ENCODE measurements at regions not wholly inside any gene's neighbourhood (a gene's known extent, or its start where the extent isn't known, plus 50 kb on each side); places are given as distances from the start of the nearest gene placed in this dataset.
A peak's percentile ranks its signal among the peaks of the same experiment; 100 is the strongest.

DNA sequence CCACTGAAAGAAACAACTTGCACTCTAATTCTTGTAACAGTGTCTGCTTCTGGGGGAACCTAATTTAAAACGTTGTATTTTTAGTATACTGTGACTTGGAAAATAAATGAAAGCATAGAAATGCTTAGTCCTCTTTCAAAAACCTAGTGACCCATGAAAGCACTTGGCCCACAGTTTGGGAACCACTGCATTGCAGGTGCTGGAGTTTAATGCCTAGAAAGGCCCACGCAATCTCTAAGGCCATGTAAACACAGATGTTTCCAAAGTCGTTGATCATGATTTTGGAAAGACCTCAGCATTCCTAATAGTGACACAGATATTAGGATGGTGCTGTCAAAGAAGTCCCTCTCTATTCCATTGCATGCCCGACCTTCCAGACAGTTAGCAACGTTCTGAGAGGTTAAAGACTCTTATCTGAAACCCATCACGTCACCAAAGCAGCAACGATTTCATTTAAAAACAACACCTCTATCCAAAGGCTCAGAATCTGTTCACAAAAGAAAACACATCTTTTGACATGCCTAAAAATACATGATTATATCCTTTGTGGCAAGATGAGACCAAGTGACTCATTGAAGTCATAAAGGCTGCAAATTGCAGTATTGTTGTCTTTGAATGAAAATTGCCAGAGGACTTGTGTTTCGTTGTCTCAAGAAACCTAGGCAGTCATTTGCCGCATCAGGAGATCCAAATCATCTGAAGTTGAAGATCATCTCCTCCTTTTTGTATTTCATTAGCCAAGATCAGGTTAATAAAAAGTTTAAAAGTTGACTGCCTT is 328.0 kb upstream of the ZNF507 start:
- H3K9me3 ChIP-seq (ENCODE audit: insufficient read depth, low read depth, low read length), result peaks cover 3% of the 10 kb centered on the region
- Mint-ChIP-seq H3K36me3 (ENCODE audit: low read depth, unreplicated experiment) (no peaks in the 10 kb centered on the region), H3K27ac (ENCODE audit: unreplicated experiment) (no peak overlapping the region), H3K27me3 (ENCODE audit: low read depth, unreplicated experiment) (peaks cover 8% of the 10 kb centered on the region), H3K9me3 (ENCODE audit: unreplicated experiment) (no peaks in the 10 kb centered on the region), H3K4me3 (ENCODE audit: unreplicated experiment) (no peak overlapping the region), H3K4me1 (ENCODE audit: low read depth, unreplicated experiment) (peaks cover 9% of the 10 kb centered on the region)
- peak overlapping the region; percentile 47 for H3K9ac ChIP-seq (ENCODE audit: low read length)
- H3K4me1 ChIP-seq (ENCODE audit: insufficient read depth, low read length), result peaks cover 19% of the 10 kb centered on the region
- H3K27ac ChIP-seq (ENCODE audit: low read depth, low read length), result peak overlapping the region; percentile 68
- DNase-seq (ENCODE audit: low read depth), result peak; percentile 71
- no peak for FAIRE-seq
- TF ChIP-seq EZH2 (IDR thresholded peaks at IDR 0.05; ENCODE audit: insufficient read depth, low read length), result no peak
- TF ChIP-seq, protein P1, sequence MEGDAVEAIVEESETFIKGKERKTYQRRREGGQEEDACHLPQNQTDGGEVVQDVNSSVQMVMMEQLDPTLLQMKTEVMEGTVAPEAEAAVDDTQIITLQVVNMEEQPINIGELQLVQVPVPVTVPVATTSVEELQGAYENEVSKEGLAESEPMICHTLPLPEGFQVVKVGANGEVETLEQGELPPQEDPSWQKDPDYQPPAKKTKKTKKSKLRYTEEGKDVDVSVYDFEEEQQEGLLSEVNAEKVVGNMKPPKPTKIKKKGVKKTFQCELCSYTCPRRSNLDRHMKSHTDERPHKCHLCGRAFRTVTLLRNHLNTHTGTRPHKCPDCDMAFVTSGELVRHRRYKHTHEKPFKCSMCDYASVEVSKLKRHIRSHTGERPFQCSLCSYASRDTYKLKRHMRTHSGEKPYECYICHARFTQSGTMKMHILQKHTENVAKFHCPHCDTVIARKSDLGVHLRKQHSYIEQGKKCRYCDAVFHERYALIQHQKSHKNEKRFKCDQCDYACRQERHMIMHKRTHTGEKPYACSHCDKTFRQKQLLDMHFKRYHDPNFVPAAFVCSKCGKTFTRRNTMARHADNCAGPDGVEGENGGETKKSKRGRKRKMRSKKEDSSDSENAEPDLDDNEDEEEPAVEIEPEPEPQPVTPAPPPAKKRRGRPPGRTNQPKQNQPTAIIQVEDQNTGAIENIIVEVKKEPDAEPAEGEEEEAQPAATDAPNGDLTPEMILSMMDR (IDR thresholded peaks at IDR 0.05; ENCODE audit: insufficient read depth, low read depth, low read length), result no peak
- H3K4me3 ChIP-seq (ENCODE audit: insufficient read depth, low read depth, low read length), result no peak overlapping the region
- no peaks in the 10 kb centered on the region for H3K79me2 ChIP-seq (ENCODE audit: insufficient read depth, low read length)
- peak overlapping the region; percentile 34 for H3K4me2 ChIP-seq (ENCODE audit: low read length)
- H3K27me3 ChIP-seq (ENCODE audit: insufficient read depth, low read length), result no peaks in the 10 kb centered on the region
- H4K20me1 ChIP-seq (ENCODE audit: insufficient read depth, low read length), result no peaks in the 10 kb centered on the region
- no peak overlapping the region for H2AFZ ChIP-seq (ENCODE audit: low read depth, low read length)
- no peaks in the 10 kb centered on the region for H3K36me3 ChIP-seq (ENCODE audit: insufficient read depth, low read length)

DNA sequence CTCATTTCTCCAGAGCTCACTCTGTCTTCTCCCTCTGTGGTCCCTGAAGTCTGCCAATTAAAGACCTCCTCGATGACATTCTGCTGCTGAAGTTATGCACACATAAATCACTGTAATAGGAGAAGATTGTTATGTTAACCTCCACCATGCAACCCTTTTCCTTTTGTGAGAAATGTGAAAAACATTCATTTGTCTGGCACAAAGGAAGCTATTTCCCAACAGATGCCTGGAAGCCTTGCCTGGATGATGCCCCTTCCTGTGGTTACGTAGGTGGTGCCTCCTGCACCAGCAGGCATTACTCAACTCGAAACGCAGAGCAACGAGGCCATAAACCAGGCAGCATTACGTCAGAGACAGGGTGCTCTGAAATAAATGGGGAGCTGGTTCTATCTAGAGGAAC is 327.4 kb upstream of the ZNF507 start:
- Histone ChIP-seq H3K36me3 (ENCODE audit: insufficient read depth, low read length) (no peaks in the 10 kb centered on the region), H3K4me2 (ENCODE audit: low read length) (peak overlapping the region; percentile 34), H2AFZ (ENCODE audit: low read depth, low read length) (no peak overlapping the region), H3K4me1 (ENCODE audit: insufficient read depth, low read length) (peaks cover 14% of the 10 kb centered on the region), H3K9me3 (ENCODE audit: insufficient read depth, low read depth, low read length) (peaks cover 3% of the 10 kb centered on the region), H3K27ac (ENCODE audit: low read depth, low read length) (peak overlapping the region; percentile 68), H3K27me3 (ENCODE audit: insufficient read depth, low read length) (no peaks in the 10 kb centered on the region), H4K20me1 (ENCODE audit: insufficient read depth, low read length) (no peaks in the 10 kb centered on the region), H3K79me2 (ENCODE audit: insufficient read depth, low read length) (no peaks in the 10 kb centered on the region), H3K4me3 (ENCODE audit: insufficient read depth, low read depth, low read length) (no peak overlapping the region), H3K9ac (ENCODE audit: low read length) (peak overlapping the region; percentile 47)
- peaks cover 9% of the 10 kb centered on the region for H3K4me1 Mint-ChIP-seq (ENCODE audit: low read depth, unreplicated experiment)
- DNase-seq (ENCODE audit: low read depth) (peak; percentile 84), FAIRE-seq (no peak)
- TF ChIP-seq, protein P1 (IDR thresholded peaks at IDR 0.05; ENCODE audit: insufficient read depth, low read depth, low read length), result no peak
- no peak for TF ChIP-seq EZH2 (IDR thresholded peaks at IDR 0.05; ENCODE audit: insufficient read depth, low read length)
- H3K36me3 Mint-ChIP-seq (ENCODE audit: low read depth, unreplicated experiment), result no peaks in the 10 kb centered on the region
- no peaks in the 10 kb centered on the region for H3K9me3 Mint-ChIP-seq (ENCODE audit: unreplicated experiment)
- H3K4me3 Mint-ChIP-seq (ENCODE audit: unreplicated experiment), result no peak overlapping the region
- no peak overlapping the region for H3K27ac Mint-ChIP-seq (ENCODE audit: unreplicated experiment)
- H3K27me3 Mint-ChIP-seq (ENCODE audit: low read depth, unreplicated experiment), result peaks cover 3% of the 10 kb centered on the region

DNA sequence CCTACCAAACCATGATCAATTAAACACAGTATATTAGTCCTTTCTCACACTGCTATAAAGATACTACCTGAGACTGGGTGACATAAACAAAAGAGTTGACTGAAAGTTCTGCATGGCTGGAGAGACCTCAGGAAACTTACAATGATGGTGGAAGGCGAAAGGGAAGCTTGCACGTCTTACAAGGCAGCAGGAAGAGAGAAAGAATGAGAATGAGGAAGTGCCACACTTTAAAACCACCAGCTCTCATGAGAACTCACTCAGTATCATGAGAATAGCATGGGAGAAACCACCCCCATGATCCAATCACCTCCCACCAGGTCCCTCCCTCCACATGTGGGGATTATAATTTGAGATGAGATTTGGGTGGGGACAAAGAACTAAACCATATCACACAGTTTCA is 324.9 kb upstream of the ZNF507 start:
- H3K27me3 Mint-ChIP-seq (ENCODE audit: low read depth, unreplicated experiment), result peaks cover 3% of the 10 kb centered on the region
- Histone ChIP-seq H3K27me3 (ENCODE audit: insufficient read depth, low read length) (no peaks in the 10 kb centered on the region), H3K4me1 (ENCODE audit: insufficient read depth, low read length) (peaks cover 5% of the 10 kb centered on the region), H3K4me2 (ENCODE audit: low read length) (no peak overlapping the region), H3K36me3 (ENCODE audit: insufficient read depth, low read length) (no peaks in the 10 kb centered on the region), H2AFZ (ENCODE audit: low read depth, low read length) (no peak overlapping the region), H4K20me1 (ENCODE audit: insufficient read depth, low read length) (no peaks in the 10 kb centered on the region), H3K79me2 (ENCODE audit: insufficient read depth, low read length) (no peaks in the 10 kb centered on the region), H3K27ac (ENCODE audit: low read depth, low read length) (no peak overlapping the region), H3K4me3 (ENCODE audit: insufficient read depth, low read depth, low read length) (no peak overlapping the region), H3K9me3 (ENCODE audit: insufficient read depth, low read depth, low read length) (peaks cover 5% of the 10 kb centered on the region), H3K9ac (ENCODE audit: low read length) (no peak overlapping the region)
- no peak for DNase-seq (ENCODE audit: low read depth)
- no peaks in the 10 kb centered on the region for H3K36me3 Mint-ChIP-seq (ENCODE audit: low read depth, unreplicated experiment)
- TF ChIP-seq EZH2 (IDR thresholded peaks at IDR 0.05; ENCODE audit: insufficient read depth, low read length), result no peak
- TF ChIP-seq, protein P1 (IDR thresholded peaks at IDR 0.05; ENCODE audit: insufficient read depth, low read depth, low read length), result no peak
- H3K4me1 Mint-ChIP-seq (ENCODE audit: low read depth, unreplicated experiment), result peaks cover 9% of the 10 kb centered on the region
- no peaks in the 10 kb centered on the region for H3K9me3 Mint-ChIP-seq (ENCODE audit: unreplicated experiment)
- H3K27ac Mint-ChIP-seq (ENCODE audit: unreplicated experiment), result no peak overlapping the region
- no peak for FAIRE-seq
- no peak overlapping the region for H3K4me3 Mint-ChIP-seq (ENCODE audit: unreplicated experiment)

Data from astrocyte (in vitro differentiated cells and primary cell).